HG03521 (cell line): ENCODE measurements at regions not wholly inside any gene's neighbourhood (a gene's known extent, or its start where the extent isn't known, plus 50 kb on each side); places are given as distances from the start of the nearest gene placed in this dataset.
"Not testable (repeated sequence)": the region's sequence is repeated elsewhere in the genome, so short reads cannot be mapped to it uniquely, and the experiment has no call there.

Experiments used
- ATAC-seq: cut with Tn5 transposase; IDR thresholded peaks from one replicate; pipeline ENCODE4 v1.9.1; 2021; ENCODE audit warnings: mild to moderate bottlenecking, moderate library complexity; ENCODE audit not compliant: unreplicated experiment

- ATAC-seq: not testable (repeated sequence)
Measured at GRCh38 chr15:44904651-44905340, 51.7 kb upstream of the TERB2 start.
